GM19467 (cell line): ENCODE measurements at regions not wholly inside any gene's neighbourhood (a gene's known extent, or its start where the extent isn't known, plus 50 kb on each side); places are given as distances from the start of the nearest gene placed in this dataset.
"Not testable (repeated sequence)": the region's sequence is repeated elsewhere in the genome, so short reads cannot be mapped to it uniquely, and the experiment has no call there.

ENCODE experiments used
- ATAC-seq: cut with Tn5 transposase; IDR thresholded peaks from one replicate; pipeline ENCODE4 v1.9.1; 2021; ENCODE audit warnings: mild to moderate bottlenecking, moderate library complexity; ENCODE audit not compliant: unreplicated experiment

DNA sequence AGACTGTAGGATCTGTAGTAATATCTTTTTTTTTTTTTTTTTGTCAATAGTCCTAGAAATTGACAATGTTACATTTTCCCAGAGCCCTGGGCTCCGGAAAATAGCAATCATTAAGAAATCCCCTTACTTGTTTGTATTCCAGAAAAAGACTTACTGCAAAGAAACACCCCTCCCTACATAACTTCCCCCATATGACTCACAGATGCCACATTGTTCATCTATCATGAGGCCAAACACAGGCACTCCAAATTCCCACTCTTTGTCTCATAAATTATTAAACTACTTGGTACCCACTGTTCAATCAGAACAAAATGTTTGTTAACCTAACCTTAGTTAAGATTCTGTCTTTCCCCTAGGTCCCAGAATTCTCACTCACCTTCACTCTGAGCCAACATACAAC, 53.5 kb downstream of the TEX51 start:
- ATAC-seq = no peak

DNA sequence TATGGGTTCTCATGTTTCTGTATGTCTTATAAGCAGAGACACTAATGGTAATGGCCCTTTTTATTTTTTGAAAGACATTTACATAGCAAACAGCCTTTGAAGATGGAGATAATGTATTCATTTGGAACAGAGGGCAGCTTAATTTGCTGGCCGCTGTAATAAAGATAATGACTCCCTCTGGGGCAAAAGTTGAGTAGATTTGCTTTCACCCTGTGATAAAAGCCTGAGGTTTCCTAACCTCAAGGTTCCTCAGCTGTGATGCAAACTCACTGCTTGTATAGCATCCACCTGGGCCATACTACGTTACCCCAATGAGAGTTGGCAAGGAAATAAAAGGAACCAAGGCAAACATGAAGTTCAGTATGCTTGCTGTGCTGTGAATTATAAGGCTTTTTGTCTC, 54.8 kb downstream of the TEX51 start:
- no peak for ATAC-seq

DNA sequence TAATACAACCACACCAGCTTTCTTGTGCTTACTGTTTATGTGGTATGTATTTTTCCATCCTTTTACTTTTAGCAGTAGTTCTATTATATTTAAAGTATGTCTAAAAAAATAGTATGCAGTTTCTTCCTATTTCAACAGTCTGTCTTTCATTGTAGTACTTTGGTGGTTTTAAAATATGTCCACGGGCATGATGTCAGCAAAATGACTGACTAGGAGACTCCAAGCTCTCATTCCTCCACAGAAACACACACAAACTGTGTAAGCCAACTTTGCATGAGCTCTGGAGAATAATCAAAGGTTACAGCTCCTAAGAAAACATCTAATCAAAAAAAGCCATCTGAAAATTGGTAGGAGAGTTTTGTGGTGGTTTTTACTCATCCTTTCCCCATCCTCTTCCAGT, 56.1 kb downstream of the TEX51 start:
- ATAC-seq = no peak

DNA sequence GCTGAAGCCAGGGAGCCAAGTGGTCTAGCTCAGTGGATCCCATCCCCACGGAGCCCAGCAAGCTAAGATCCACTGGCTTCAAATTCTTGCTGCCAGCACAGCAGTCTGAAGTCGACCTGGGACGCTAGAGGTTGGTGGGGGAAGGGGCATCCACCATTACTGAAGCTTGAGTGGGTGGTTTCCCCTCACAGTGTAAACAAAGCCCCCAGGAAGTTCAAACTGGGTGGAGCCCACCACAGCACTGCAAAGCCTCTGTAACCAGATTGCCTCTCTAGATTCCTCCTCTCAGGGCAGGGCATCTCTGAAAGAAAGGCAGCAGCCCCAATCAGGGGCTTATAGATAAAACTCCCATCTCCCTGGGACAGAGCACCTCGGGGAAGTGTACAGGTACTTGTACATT, 58.1 kb downstream of the TEX51 start:
- not testable (repeated sequence) for ATAC-seq

DNA sequence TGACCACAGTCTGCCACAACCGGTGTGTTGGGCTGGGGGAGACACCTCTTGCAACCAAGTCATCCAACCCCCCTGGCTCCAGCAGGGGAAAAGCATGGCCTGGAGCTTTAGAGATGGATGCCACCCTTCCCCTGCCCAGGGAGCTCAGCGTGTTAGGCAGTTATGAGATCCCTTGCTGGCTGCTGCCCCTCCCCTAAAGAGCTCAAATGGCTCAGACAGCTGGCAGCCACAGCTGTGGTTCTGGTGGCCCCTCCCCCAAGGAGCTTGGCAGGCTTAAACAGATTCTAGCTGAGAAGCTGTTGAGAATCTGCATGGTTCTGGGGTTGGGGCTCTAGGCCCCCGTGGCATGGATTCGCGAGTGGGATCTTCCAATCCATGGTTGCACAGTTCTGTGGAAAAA, 64.7 kb downstream of the TEX51 start:
- ATAC-seq = no peak

DNA sequence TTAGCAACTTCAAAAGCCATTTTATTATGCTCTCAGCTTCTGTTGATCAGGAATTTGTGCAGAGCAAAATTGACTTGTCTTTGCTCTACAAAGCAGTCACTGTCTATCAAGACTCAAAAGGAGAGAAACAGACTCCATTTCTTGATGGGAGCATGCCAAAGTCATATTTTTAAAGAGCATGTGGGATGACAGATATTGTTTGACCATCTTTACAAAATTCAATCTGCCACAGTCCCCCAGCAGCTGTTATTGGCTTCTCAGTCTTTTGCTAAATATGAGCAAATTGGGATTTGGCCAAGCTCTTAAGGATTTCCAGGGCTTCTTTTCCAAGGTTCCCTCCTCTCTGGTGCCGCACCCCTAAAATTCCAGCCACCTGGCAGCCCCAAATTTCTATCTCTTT, 67.9 kb downstream of the TEX51 start:
- ATAC-seq = no peak

DNA sequence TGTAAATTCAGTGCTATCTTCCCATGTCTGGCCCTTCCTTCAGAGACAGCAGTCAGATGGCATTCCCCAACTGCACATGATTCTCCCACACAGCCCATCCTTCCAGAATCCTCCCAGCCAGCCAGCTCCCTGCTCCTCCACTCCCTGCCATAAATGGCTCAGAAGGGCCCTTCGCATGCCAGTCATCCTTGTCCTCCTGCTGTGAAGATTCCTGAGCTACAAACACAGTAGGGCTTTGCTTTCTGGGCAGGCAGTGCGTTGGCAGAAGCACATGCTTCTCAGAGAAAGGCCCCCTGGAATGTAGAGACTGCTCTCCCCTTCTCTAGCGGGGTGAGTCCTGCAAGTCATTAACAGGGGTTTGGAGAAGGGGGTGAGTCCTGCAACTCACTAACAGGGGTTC, 71.9 kb downstream of the TEX51 start:
- ATAC-seq = no peak

- no peak for ATAC-seq
Observed at GRCh38 chr2:126971162-126971480, 72.4 kb downstream of the TEX51 start.

DNA sequence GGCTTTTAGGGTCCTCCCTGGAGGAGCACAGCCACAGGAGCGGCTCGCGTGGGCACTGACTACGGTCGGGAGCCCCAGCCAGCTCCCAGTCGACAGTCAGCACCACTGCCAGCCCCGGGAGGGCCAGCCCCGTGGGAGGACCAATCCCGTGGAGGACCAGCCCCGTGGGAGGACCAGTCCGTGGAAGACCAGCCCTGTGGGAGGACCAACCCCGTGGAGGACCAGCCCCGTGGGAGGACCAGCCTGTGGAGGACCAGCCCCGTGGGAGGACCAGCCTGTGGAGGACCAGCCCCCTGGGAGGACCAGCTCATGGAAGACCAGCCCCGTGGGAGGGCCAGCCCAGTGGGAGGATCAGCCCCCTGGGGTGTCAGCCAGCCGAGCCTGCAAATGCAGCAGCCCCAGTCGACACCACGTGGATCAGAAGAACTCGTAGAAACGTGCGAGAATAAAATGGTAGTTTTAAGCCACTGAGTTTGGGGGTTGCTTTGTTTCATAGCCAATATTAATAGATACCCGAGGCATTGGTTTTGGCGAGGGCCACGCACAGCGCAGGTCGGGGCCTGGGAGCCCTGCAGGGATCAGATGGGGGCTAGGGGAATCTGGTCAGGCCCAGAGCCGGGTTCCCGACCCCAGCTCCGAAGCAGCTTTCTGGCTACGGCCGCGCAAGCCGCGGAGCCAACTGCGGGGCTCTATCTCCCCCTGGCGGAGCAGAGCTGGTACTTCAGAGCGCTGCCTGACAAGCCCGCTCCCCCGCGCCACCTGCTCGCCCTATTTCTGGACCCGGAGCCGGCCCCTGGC, 73.0 kb downstream of the TEX51 start:
- peak; percentile 96 for ATAC-seq

DNA sequence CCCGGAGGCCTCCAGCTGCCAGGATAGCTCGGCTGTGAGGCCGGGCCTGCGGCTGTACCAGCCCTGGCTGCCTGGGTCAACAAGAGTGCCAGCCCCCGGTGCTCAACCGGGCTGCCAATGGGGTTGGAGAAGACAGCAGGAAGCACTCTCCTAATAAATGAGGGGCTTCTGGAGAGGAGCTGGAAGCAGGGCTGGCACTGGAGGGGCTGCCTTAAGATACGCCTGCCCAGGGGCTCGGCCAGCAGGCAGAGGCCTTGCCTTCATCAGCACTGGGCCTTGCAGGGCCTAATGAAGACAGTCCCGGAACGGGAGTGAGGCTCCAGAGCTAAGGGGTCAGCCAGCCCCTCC, 73.6 kb downstream of the TEX51 start:
- ATAC-seq = no peak

DNA sequence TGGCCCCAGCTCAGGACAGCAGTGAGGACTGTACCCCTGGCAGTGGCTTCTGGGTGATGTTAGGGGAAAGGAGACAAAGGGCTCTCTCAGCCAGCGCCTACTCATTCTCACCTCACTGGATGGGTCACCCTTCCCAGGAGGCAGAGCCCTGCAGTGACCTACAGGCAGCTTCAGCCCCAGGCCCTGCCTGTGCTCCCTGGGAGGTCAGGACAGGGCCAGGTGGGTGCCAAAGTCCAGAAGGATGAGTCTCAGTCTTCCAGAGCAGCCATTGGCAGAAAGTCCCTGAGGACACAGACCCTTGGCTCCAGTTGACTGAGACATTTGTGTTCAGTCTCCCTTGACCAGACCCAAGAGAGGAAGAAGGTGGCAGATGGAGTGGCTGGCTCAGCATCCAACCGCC, 75.1 kb downstream of the TEX51 start:
- ATAC-seq = no peak

DNA sequence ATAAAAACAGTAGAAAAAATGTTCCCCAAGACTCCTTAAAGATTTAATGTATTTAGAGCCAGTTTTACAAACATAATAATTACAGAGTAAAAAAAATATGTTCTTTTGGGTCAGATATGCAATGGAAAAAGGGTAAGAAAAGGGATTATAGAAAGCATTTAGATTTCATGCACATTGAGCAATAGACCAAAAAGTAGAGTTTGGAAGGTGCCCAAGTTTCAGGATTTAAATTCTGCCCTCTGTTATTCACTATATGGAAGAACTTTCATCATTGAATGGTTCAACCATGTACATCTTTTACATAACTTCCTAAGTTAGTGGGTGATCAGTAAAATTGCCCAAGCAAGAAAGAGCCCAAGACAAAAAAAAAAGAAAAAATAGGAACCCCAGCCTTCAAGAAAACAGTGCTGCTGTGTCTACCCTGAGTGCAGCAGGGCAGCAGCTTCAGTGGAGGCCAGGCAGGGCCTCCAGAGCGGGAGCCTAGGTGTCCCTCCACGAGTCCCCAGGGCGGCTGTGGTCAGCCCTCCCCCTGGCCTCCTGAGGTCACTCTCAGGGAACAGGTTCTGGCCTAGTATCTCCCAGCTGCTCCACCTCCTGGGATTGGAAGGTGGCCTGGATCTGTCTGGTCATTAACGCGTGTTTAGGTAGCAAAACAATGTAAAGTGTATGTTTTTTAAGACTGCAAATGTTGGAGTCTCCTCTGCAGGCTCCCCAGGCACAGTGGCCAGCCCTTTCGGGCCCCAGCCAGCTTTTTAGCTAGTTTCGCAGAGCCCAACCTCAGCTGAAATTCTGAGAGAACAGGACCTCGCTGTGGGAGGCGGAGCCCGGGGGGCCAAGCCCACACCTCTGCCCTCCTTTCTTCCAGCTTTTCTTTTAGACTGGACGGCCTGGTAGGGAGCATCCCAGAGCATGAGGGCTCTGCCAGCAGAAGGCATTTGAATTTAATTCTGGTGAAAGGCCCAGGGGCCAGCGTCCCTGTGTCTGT, 77.3 kb downstream of the TEX51 start:
- no peak for ATAC-seq

- ATAC-seq = no peak
Observed at GRCh38 chr2:126976721-126977328, 78.1 kb downstream of the TEX51 start.

- no peak for ATAC-seq
Observed at GRCh38 chr2:126978333-126978732, 79.6 kb downstream of the TEX51 start.

DNA sequence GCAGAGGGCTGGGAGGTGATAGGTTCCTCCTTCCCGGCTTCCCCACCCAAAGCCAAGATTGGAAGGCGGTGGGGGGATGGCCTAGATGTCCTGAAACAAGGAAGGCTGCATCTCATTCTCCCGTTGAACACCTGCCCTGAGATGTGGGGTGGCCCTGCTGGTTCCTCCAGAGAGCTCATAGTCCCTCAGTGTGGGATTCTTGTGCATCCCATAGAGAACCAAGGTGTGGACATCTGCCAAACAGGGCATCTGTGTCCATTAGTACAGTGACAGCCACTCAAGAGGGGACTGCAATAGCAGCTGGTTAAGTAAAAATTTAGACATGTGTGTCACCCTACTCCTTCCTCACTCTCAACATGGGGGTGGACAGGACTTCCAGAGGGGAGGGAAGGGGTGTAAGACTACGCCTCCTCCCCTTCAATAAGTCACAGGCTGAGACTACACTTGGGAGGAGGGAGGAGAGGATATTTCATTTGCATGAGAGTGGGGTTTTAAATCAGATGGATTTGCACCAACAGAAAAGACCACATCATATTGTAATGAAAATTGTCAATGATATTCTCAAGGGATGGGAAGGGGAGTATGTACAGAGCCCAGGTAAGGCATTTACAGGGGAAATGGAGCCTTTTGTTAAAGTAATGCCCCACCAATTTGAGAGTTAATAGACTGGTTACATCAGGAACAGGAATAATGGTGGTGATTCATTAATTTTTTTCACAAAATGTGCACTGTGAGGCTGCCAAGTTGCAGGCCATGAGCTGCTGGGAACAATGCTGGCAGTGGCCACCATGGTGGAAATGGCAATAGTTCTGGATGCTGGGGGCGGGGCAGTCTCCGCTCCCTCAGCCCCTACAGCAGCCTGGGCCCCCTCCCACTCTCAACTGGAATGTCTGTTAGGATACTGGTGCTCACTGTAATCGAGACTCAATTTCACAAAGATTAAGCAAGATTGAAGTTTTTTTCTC, 80.6 kb downstream of the TEX51 start:
- no peak for ATAC-seq

GRCh38 chr2:126981476-126981875, 82.8 kb downstream of the TEX51 start:
- no peak for ATAC-seq

- no peak for ATAC-seq
Observed at GRCh38 chr2:126982935-126983334, 84.2 kb downstream of the TEX51 start.

- no peak for ATAC-seq
Observed at GRCh38 chr2:126986631-126987187, 88.0 kb downstream of the TEX51 start.

- ATAC-seq = no peak
Observed at GRCh38 chr2:126988482-126988881, 89.8 kb downstream of the TEX51 start.

DNA sequence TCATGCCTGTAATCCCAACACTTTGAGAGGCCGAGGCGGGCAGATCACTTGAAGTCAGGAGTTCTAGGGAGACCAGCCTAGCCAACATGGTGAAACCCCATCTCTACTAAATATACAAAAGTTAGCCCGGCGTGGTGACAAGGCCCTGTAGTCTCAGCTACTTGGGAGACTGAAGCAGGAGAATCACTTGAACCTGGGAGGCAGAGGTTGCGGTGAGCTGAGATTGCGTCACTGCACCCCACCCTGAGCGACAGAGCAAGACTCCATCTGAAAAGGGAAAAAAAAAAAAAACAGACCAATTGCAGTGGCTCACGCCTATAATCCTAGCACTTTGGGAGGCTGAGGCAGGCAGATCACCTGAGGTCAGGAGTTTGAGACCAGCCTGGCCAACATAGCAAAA, 90.4 kb downstream of the TEX51 start:
- not testable (repeated sequence) for ATAC-seq
